Ascending aorta (tissue), 2 donors: ENCODE measurements at regions not wholly inside any gene's neighbourhood (a gene's known extent, or its start where the extent isn't known, plus 50 kb on each side); places are given as distances from the start of the nearest gene placed in this dataset.

ENCODE experiments used
- DNase-seq, 2 donors: peaks; one replicate each; pipeline ENCODE4 v3.0.0-alpha.2; 2019; ENCODE audit warnings: low spot score in 2 of 2
- H3K27ac ChIP-seq, 2 donors: fragments of 200-600 bp; sonication (generic); one replicate each; pipeline ENCODE4 v1.5.1; 2016 to 2017; ENCODE audit warnings: mild to moderate bottlenecking in 1 of 2
- H3K27me3 ChIP-seq: fragments of 200-600 bp; sonication (generic); one replicate; pipeline ENCODE4 v1.5.1; 2017
- H3K36me3 ChIP-seq, 2 donors: fragments of 200-600 bp; sonication (generic); one replicate each; pipeline ENCODE4 v1.5.1; 2016
- H3K4me1 ChIP-seq, 2 donors: fragments of 200-600 bp; sonication (generic); one replicate each; pipeline ENCODE4 v1.5.1; 2016 to 2017; ENCODE audit warnings: mild to moderate bottlenecking in 1 of 2
- H3K4me3 ChIP-seq, 2 donors: fragments of 200-600 bp; sonication (generic); one replicate each; pipeline ENCODE4 v1.5.1; 2016 to 2017; ENCODE audit warnings: mild to moderate bottlenecking in 1 of 2
- H3K9me3 ChIP-seq, 2 donors: fragments of 200-600 bp; sonication (generic); one replicate each; pipeline ENCODE4 v1.5.1; 2016
- intact Hi-C: fragments of 100-400 bp; cut with DNase I; formaldehyde crosslinking; loops from one replicate; pipeline ENCODE4 v1.15.1; 2023
- TF ChIP-seq, protein P1 (sequence below), 3 experiments: fragments of 200-600 bp in 2 of 3; fragments of 450-650 bp in 1 of 3; sonication (generic) in 2 of 3; IDR thresholded peaks; one replicate each; pipeline ENCODE4 v1.5.1; 2016 to 2019; ENCODE audit warnings: antibody characterized with exemption in 3 of 3, mild to moderate bottlenecking in 1 of 3, moderate library complexity in 1 of 3

GRCh38 chr9:75691408-75691807 lies 199.1 kb upstream of the PCSK5 start:
- no peak for DNase-seq
- Histone ChIP-seq H3K27me3 (no peaks in the 10 kb centered on the region), H3K9me3 (no peaks in the 10 kb centered on the region), H3K4me3 (no peak overlapping the region), H3K27ac (no peak overlapping the region), H3K36me3 (no peaks in the 10 kb centered on the region), H3K4me1 (no peaks in the 10 kb centered on the region)
- TF ChIP-seq, protein P1, sequence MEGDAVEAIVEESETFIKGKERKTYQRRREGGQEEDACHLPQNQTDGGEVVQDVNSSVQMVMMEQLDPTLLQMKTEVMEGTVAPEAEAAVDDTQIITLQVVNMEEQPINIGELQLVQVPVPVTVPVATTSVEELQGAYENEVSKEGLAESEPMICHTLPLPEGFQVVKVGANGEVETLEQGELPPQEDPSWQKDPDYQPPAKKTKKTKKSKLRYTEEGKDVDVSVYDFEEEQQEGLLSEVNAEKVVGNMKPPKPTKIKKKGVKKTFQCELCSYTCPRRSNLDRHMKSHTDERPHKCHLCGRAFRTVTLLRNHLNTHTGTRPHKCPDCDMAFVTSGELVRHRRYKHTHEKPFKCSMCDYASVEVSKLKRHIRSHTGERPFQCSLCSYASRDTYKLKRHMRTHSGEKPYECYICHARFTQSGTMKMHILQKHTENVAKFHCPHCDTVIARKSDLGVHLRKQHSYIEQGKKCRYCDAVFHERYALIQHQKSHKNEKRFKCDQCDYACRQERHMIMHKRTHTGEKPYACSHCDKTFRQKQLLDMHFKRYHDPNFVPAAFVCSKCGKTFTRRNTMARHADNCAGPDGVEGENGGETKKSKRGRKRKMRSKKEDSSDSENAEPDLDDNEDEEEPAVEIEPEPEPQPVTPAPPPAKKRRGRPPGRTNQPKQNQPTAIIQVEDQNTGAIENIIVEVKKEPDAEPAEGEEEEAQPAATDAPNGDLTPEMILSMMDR (IDR thresholded peaks at IDR 0.05) = no peak
- intact Hi-C loops = no loop called here

DNA sequence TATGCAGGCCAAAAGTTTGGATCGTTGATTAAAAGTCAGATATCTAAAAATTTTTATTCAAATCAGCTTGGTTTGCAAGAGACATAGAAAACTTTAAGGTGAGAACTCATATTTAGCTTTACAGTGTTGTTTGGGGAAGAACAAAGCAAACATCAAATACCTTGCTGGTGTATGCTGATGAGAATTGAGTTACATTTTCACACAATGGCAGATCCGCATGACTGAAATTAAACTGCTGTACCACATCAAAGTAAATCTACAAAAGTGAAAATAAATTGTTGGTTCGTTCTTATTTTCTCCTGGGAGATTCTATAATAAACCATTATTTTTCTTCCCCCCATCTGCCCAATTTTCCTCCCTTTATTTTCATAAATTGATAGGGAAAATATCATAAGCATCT lies 198.2 kb upstream of the PCSK5 start:
- TF ChIP-seq, protein P1 (IDR thresholded peaks at IDR 0.05) = no peak
- no peaks in the 10 kb centered on the region for H3K4me1 ChIP-seq
- DNase-seq = no peak
- intact Hi-C loops = no loop called here
- H3K9me3 ChIP-seq = no peaks in the 10 kb centered on the region
- H3K27ac ChIP-seq = no peak overlapping the region
- no peaks in the 10 kb centered on the region for H3K36me3 ChIP-seq
- no peaks in the 10 kb centered on the region for H3K27me3 ChIP-seq
- H3K4me3 ChIP-seq = no peak overlapping the region

- H3K9me3 ChIP-seq = no peaks in the 10 kb centered on the region
- H3K4me1 ChIP-seq = no peaks in the 10 kb centered on the region
- no peaks in the 10 kb centered on the region for H3K36me3 ChIP-seq
- DNase-seq = no peak
- H3K27ac ChIP-seq = no peak overlapping the region
- no peak overlapping the region for H3K4me3 ChIP-seq
- intact Hi-C loops = no loop called here
- no peaks in the 10 kb centered on the region for H3K27me3 ChIP-seq
- TF ChIP-seq, protein P1 (IDR thresholded peaks at IDR 0.05) = no peak
Observed at GRCh38 chr9:75695921-75696320, 194.6 kb upstream of the PCSK5 start.

DNA sequence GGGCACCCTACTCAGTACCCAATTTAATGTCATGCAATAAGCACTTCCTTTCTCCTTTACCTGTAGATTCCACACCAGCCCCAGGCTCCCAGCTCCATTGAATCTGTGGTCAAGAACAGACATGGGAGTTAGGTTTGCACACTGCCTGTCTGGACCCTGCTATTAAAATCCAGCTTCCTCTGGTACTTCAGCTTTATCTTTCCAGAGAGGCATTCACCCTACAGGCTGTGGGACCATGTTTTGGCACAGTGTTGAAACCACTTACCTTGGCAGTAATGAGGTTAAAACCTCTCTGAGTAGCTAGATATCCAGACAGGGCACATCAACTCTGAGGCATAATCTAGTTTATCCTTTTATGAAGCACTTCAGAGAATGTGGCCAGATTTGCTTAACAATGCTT lies 191.5 kb upstream of the PCSK5 start:
- Histone ChIP-seq H3K9me3 (no peaks in the 10 kb centered on the region), H3K36me3 (no peaks in the 10 kb centered on the region), H3K4me3 (no peak overlapping the region), H3K27me3 (no peaks in the 10 kb centered on the region), H3K4me1 (no peaks in the 10 kb centered on the region), H3K27ac (no peak overlapping the region)
- no peak for DNase-seq
- TF ChIP-seq, protein P1 (IDR thresholded peaks at IDR 0.05) = no peak
- intact Hi-C loops = no loop called here

- Histone ChIP-seq H3K4me3 (no peak overlapping the region), H3K36me3 (no peaks in the 10 kb centered on the region), H3K9me3 (no peaks in the 10 kb centered on the region), H3K4me1 (no peaks in the 10 kb centered on the region), H3K27me3 (no peaks in the 10 kb centered on the region), H3K27ac (no peak overlapping the region)
- DNase-seq = no peak
- intact Hi-C loops = no loop called here
- TF ChIP-seq, protein P1 (IDR thresholded peaks at IDR 0.05) = no peak
Observed at GRCh38 chr9:75699625-75700251, 190.7 kb upstream of the PCSK5 start.

DNA sequence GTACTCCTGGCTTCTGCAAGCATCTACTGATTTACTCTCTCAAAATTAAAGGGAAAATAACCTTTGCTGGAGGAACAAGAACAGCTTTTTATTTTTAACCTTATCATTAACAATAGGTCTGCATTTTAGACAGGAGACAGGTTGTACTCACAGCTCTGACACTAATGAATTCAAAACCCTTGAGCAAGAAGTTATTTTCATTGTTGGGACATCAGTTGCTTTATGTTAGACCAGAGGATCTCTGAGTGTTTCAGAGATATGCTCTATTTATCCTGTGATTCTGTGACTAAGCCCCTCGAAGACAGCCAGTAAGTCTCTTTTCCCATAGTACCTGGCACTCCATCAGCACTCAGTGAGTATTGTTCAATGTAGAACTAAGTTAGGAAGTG lies 190.2 kb upstream of the PCSK5 start:
- no peak overlapping the region for H3K4me3 ChIP-seq
- H3K4me1 ChIP-seq = no peaks in the 10 kb centered on the region
- H3K36me3 ChIP-seq = no peaks in the 10 kb centered on the region
- no peak overlapping the region for H3K27ac ChIP-seq
- no peak for DNase-seq
- H3K27me3 ChIP-seq = no peaks in the 10 kb centered on the region
- intact Hi-C loops = no loop called here
- no peaks in the 10 kb centered on the region for H3K9me3 ChIP-seq
- TF ChIP-seq, protein P1 (IDR thresholded peaks at IDR 0.05) = no peak
